MM.1S (cell line): ENCODE measurements at regions not wholly inside any gene's neighbourhood (a gene's known extent, or its start where the extent isn't known, plus 50 kb on each side); places are given as distances from the start of the nearest gene placed in this dataset.

ENCODE experiments used
- EZH2 ChIP-seq: fragments of 300-600 bp; sonication (generic); optimal IDR thresholded peaks from 2 replicates; pipeline ENCODE3; 2017; ENCODE audit warnings: low read depth, mild to moderate bottlenecking, antibody characterized with exemption, low read length, mixed read lengths
- TF ChIP-seq, protein P1 (sequence below): fragments of 300-600 bp; sonication (generic); IDR thresholded peaks from 2 replicates; pipeline ENCODE4 v1.5.1; 2016; ENCODE audit warnings: antibody characterized with exemption, low read length, mixed read lengths

DNA sequence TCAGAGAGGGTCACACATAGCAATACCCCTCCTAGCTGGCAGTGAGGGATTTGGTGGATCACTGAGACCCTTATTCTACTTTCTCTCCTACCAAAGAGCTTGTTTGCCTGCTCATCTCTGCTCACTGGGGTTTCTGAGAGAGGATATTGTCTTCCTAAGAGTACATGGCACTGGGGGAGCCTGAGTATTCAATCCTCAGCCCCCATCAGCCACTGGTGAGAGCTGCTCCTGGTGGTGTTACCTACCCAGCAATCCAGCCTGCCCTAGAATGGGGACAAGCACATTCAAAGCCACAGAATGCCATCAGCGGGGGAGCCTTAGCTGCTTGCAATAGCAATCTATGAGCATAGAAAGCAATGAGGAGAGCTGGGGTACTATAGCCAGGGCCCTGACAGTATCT lies 281.1 kb downstream of the WDR11 start:
- TF ChIP-seq, protein P1, sequence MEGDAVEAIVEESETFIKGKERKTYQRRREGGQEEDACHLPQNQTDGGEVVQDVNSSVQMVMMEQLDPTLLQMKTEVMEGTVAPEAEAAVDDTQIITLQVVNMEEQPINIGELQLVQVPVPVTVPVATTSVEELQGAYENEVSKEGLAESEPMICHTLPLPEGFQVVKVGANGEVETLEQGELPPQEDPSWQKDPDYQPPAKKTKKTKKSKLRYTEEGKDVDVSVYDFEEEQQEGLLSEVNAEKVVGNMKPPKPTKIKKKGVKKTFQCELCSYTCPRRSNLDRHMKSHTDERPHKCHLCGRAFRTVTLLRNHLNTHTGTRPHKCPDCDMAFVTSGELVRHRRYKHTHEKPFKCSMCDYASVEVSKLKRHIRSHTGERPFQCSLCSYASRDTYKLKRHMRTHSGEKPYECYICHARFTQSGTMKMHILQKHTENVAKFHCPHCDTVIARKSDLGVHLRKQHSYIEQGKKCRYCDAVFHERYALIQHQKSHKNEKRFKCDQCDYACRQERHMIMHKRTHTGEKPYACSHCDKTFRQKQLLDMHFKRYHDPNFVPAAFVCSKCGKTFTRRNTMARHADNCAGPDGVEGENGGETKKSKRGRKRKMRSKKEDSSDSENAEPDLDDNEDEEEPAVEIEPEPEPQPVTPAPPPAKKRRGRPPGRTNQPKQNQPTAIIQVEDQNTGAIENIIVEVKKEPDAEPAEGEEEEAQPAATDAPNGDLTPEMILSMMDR = no peak
- no peak for TF ChIP-seq EZH2
